OCI-LY3 (cell line): ENCODE measurements at regions not wholly inside any gene's neighbourhood (a gene's known extent, or its start where the extent isn't known, plus 50 kb on each side); places are given as distances from the start of the nearest gene placed in this dataset.

Source experiments
- CTCF ChIP-seq: fragments of 200-600, 300-600 bp; sonication (generic); IDR thresholded peaks from 2 replicates; pipeline ENCODE4 v1.5.1; 2014; ENCODE audit warnings: antibody characterized with exemption, low read length, low read depth
- EZH2phosphoT487 ChIP-seq: fragments of 200-600 bp; shearing (Covaris generic); IDR thresholded peaks from 2 replicates; pipeline ENCODE4 v1.6.1; 2018; ENCODE audit warnings: antibody characterized with exemption, mixed run types, low read depth

GRCh38 chr2:118431997-118432396 lies 343.7 kb downstream of the INSIG2 start:
- no peak for TF ChIP-seq CTCF
- no peak for TF ChIP-seq EZH2phosphoT487
